Adipose tissue (tissue), 3 donors: ENCODE measurements at regions not wholly inside any gene's neighbourhood (a gene's known extent, or its start where the extent isn't known, plus 50 kb on each side); places are given as distances from the start of the nearest gene placed in this dataset.

Experiments used
- H3K27ac ChIP-seq: one replicate; pipeline ENCODE4 v1.5.1; 2013; ENCODE audit warnings: low read depth, low read length
- WGBS, 3 donors: extraction: QIAGEN DNeasy Blood & Tissue Kit; methylation state at CpG; one replicate each; pipeline ENCODE4 v1.1.7; 2013; 5-methylcytosine and 5-hydroxymethylcytosine counted together
- donor health status: healthy with polysubstance abuse.
- donor health status: Bipolar disorder and iron deficiency.
- donor health status: healthy.

GRCh38 chr1:55932402-55932801 lies 647.0 kb downstream of the PLPP3 start:
- no peak overlapping the region for H3K27ac ChIP-seq
- 96 to 100% (median 100%) methylated on average over 1 of the region's 1 CpG for WGBS, 3 donors

GRCh38 chr1:55931081-55931940 lies 648.1 kb downstream of the PLPP3 start:
- no peak overlapping the region for H3K27ac ChIP-seq
- 54 to 82% (median 61%) methylated on average over 4 of the region's 4 CpGs for WGBS, 3 donors

- no peak overlapping the region for H3K27ac ChIP-seq
- 77 to 94% (median 79%) methylated on average over 1 of the region's 1 CpG for WGBS, 3 donors
Measured at GRCh38 chr1:55929652-55930051, 649.7 kb downstream of the PLPP3 start.

- no peak overlapping the region for H3K27ac ChIP-seq
- 65 to 79% (median 71%) methylated on average over 2 of the region's 2 CpGs for WGBS, 3 donors
Measured at GRCh38 chr1:55928576-55928975, 650.8 kb downstream of the PLPP3 start.

GRCh38 chr1:55927702-55928290 lies 651.6 kb downstream of the PLPP3 start:
- 30 to 82% (median 72%) methylated on average over 1 of the region's 1 CpG for WGBS, 3 donors
- no peak overlapping the region for H3K27ac ChIP-seq

GRCh38 chr1:55926906-55927471 lies 652.4 kb downstream of the PLPP3 start:
- WGBS, 3 donors: 84 to 93% (median 89%) methylated on average over 11 of the region's 11 CpGs
- H3K27ac ChIP-seq: no peak overlapping the region

GRCh38 chr1:55916907-55917306 lies 662.5 kb downstream of the PLPP3 start:
- no peak overlapping the region for H3K27ac ChIP-seq
- WGBS, 3 donors: 74 to 85% (median 82%) methylated on average over 3 of the region's 3 CpGs

GRCh38 chr1:55916481-55916880 lies 662.9 kb downstream of the PLPP3 start:
- no peak overlapping the region for H3K27ac ChIP-seq
- WGBS, 3 donors: 54 to 71% (median 57%) methylated on average over 2 of the region's 2 CpGs

GRCh38 chr1:55913565-55913964 lies 665.8 kb downstream of the PLPP3 start:
- H3K27ac ChIP-seq: no peak overlapping the region
- WGBS, 3 donors: 96% methylated on average over 7 of the region's 7 CpGs

GRCh38 chr1:55912438-55912837 lies 666.9 kb downstream of the PLPP3 start:
- 94 to 96% (median 96%) methylated on average over 6 of the region's 6 CpGs for WGBS, 3 donors

GRCh38 chr1:55904541-55904940 lies 674.8 kb downstream of the PLPP3 start:
- no peak overlapping the region for H3K27ac ChIP-seq
- 93 to 98% (median 97%) methylated on average over 3 of the region's 3 CpGs for WGBS, 3 donors

More at GRCh38 chr1:55912438-55912837, 666.9 kb downstream of the PLPP3 start:
- H3K27ac ChIP-seq: no peak overlapping the region

- no peak overlapping the region for H3K27ac ChIP-seq
- 94 to 98% (median 96%) methylated on average over 1 of the region's 1 CpG for WGBS, 3 donors
Measured at GRCh38 chr1:55898181-55898580, 681.2 kb downstream of the PLPP3 start.

GRCh38 chr1:55896210-55896609 lies 681.0 kb upstream of the USP24 start:
- WGBS, 3 donors: 89% methylated on average over 5 of the region's 5 CpGs
- H3K27ac ChIP-seq: no peak overlapping the region

- WGBS, 3 donors: 69 to 77% (median 72%) methylated on average over 2 of the region's 2 CpGs
- no peak overlapping the region for H3K27ac ChIP-seq
Measured at GRCh38 chr1:55894521-55894920, 679.4 kb upstream of the USP24 start.

GRCh38 chr1:55893155-55893554 lies 678.0 kb upstream of the USP24 start:
- WGBS, 3 donors: 31 to 35% (median 32%) methylated on average over 2 of the region's 2 CpGs
- H3K27ac ChIP-seq: no peak overlapping the region

GRCh38 chr1:55888685-55889317 lies 673.6 kb upstream of the USP24 start:
- no peak overlapping the region for H3K27ac ChIP-seq
- WGBS, 3 donors: 97 to 99% (median 98%) methylated on average over 3 of the region's 3 CpGs

- no peak overlapping the region for H3K27ac ChIP-seq
- 71 to 85% (median 79%) methylated on average over 4 of the region's 4 CpGs for WGBS, 3 donors
Measured at GRCh38 chr1:55886856-55887712, 671.9 kb upstream of the USP24 start.

- WGBS, 3 donors: 75 to 89% (median 76%) methylated on average over 2 of the region's 2 CpGs
- no peak overlapping the region for H3K27ac ChIP-seq
Measured at GRCh38 chr1:55885619-55886018, 670.5 kb upstream of the USP24 start.
